ENCODE measurements at regions not wholly inside any gene's neighbourhood (a gene's known extent, or its start where the extent isn't known, plus 50 kb on each side); places are given as distances from the start of the nearest gene placed in this dataset.

- ATAC-seq (ENCODE audit: low read depth) (no peak), DNase-seq (ENCODE audit: low spot score) (peak; percentile 7)
- Histone ChIP-seq H3K9me3 (ENCODE audit: severe bottlenecking) (no peaks in the 10 kb centered on the region), H3K4me1 (ENCODE audit: insufficient read depth, poor library complexity, severe bottlenecking) (no peaks in the 10 kb centered on the region), H3K4me3 (ENCODE audit: severe bottlenecking) (no peak overlapping the region), H3K27ac (ENCODE audit: poor library complexity, severe bottlenecking) (no peak overlapping the region), H3K27me3 (ENCODE audit: insufficient read depth, poor library complexity, severe bottlenecking) (peaks cover 7% of the 10 kb centered on the region), H3K36me3 (ENCODE audit: low read depth) (no peaks in the 10 kb centered on the region)
- TF ChIP-seq, protein P1, sequence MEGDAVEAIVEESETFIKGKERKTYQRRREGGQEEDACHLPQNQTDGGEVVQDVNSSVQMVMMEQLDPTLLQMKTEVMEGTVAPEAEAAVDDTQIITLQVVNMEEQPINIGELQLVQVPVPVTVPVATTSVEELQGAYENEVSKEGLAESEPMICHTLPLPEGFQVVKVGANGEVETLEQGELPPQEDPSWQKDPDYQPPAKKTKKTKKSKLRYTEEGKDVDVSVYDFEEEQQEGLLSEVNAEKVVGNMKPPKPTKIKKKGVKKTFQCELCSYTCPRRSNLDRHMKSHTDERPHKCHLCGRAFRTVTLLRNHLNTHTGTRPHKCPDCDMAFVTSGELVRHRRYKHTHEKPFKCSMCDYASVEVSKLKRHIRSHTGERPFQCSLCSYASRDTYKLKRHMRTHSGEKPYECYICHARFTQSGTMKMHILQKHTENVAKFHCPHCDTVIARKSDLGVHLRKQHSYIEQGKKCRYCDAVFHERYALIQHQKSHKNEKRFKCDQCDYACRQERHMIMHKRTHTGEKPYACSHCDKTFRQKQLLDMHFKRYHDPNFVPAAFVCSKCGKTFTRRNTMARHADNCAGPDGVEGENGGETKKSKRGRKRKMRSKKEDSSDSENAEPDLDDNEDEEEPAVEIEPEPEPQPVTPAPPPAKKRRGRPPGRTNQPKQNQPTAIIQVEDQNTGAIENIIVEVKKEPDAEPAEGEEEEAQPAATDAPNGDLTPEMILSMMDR (IDR thresholded peaks at IDR 0.05; ENCODE audit: poor library complexity, severe bottlenecking): no peak
Observed at GRCh38 chr17:77753246-77753645, 205.3 kb upstream of the TNRC6C start.

DNA sequence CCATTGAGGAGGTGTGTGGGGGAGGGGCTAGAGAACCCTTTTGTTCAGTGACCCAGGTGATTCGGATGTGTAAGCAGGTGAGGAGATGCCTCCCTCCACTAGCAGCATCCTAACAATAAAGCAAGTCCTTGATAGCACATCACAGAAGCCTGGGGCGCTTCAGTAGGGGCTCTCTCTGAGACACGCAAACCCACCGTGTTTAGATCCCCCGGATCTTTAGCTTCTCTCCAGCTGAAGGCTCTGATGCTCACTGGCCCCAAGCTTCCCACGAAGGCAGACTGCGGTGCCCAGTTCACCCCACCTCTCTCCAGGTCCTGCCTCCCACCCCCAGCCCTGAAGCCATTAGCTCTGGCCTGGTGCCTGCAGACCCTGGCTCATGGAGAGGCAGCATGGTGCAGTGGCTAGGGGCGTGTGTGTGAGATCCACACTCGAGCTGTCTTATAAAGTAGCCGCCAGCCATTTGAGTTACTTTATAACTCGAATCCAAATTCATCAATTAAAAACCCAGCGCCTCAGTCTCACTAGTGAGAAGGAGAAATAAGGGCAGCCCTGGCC, 204.7 kb upstream of the TNRC6C start:
- Histone ChIP-seq H3K4me1 (ENCODE audit: insufficient read depth, poor library complexity, severe bottlenecking) (no peaks in the 10 kb centered on the region), H3K36me3 (ENCODE audit: low read depth) (no peaks in the 10 kb centered on the region), H3K4me3 (ENCODE audit: severe bottlenecking) (no peak overlapping the region), H3K27ac (ENCODE audit: poor library complexity, severe bottlenecking) (no peak overlapping the region), H3K27me3 (ENCODE audit: insufficient read depth, poor library complexity, severe bottlenecking) (peaks cover 7% of the 10 kb centered on the region), H3K9me3 (ENCODE audit: severe bottlenecking) (no peaks in the 10 kb centered on the region)
- ATAC-seq (ENCODE audit: low read depth): no peak
- TF ChIP-seq, protein P1 (IDR thresholded peaks at IDR 0.05; ENCODE audit: poor library complexity, severe bottlenecking): no peak
- DNase-seq (ENCODE audit: low spot score): peak; percentile 38

DNA sequence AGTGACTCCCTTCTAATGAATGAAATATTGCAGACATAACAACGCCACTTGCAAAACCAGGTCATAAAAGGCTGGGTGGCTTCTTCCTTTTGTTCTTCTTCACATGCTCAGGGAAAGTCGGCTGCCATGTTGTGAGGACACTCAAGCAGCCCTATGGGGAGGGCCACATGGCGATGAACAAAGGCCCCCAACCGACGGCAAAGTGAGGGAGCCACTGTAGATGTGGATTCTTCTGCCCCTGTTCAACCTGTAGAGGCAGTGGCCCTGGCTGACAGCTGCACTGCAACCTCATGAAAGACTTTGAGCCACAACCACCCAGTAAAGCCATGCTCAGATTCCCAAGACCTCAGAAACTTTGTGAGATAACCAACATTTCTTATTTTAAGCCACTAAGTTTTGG, 203.5 kb upstream of the TNRC6C start:
- H3K27me3 ChIP-seq (ENCODE audit: insufficient read depth, poor library complexity, severe bottlenecking): peaks cover 7% of the 10 kb centered on the region
- no peak for ATAC-seq (ENCODE audit: low read depth)
- H3K9me3 ChIP-seq (ENCODE audit: severe bottlenecking): no peaks in the 10 kb centered on the region
- no peaks in the 10 kb centered on the region for H3K36me3 ChIP-seq (ENCODE audit: low read depth)
- H3K4me3 ChIP-seq (ENCODE audit: severe bottlenecking): no peak overlapping the region
- no peaks in the 10 kb centered on the region for H3K4me1 ChIP-seq (ENCODE audit: insufficient read depth, poor library complexity, severe bottlenecking)
- peak; percentile 28 for DNase-seq (ENCODE audit: low spot score)
- H3K27ac ChIP-seq (ENCODE audit: poor library complexity, severe bottlenecking): no peak overlapping the region
- TF ChIP-seq, protein P1 (IDR thresholded peaks at IDR 0.05; ENCODE audit: poor library complexity, severe bottlenecking): no peak

- no peaks in the 10 kb centered on the region for H3K9me3 ChIP-seq (ENCODE audit: severe bottlenecking)
- H3K27me3 ChIP-seq (ENCODE audit: insufficient read depth, poor library complexity, severe bottlenecking): peaks cover 7% of the 10 kb centered on the region
- H3K27ac ChIP-seq (ENCODE audit: poor library complexity, severe bottlenecking): no peak overlapping the region
- DNase-seq (ENCODE audit: low spot score) (peak; percentile 38), ATAC-seq (ENCODE audit: low read depth) (no peak)
- TF ChIP-seq, protein P1 (IDR thresholded peaks at IDR 0.05; ENCODE audit: poor library complexity, severe bottlenecking): no peak
- no peaks in the 10 kb centered on the region for H3K36me3 ChIP-seq (ENCODE audit: low read depth)
- H3K4me3 ChIP-seq (ENCODE audit: severe bottlenecking): no peak overlapping the region
- H3K4me1 ChIP-seq (ENCODE audit: insufficient read depth, poor library complexity, severe bottlenecking): no peaks in the 10 kb centered on the region
Observed at GRCh38 chr17:77755410-77755963, 203.0 kb upstream of the TNRC6C start.

DNA sequence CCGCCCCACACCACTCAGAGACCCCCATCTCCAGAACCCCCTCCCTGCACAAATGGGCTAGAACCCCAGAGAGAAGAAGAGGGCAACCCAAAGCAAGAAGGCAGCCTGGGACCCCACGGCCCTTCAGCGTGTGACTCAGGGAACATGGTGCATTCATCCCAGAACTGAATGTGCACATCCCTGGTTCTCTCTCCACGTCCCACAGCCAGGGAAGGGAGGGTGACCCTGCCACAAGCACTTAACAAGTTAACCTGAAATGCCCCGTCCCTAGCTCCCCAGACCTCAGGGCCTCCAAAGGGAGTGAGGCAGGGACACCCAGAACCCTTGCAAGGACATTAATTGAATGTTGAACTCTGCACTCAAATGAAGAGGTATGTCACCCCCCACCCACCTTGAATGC, 202.5 kb upstream of the TNRC6C start:
- DNase-seq (ENCODE audit: low spot score) (peak; percentile 40), ATAC-seq (ENCODE audit: low read depth) (no peak)
- Histone ChIP-seq H3K27me3 (ENCODE audit: insufficient read depth, poor library complexity, severe bottlenecking) (peaks cover 7% of the 10 kb centered on the region), H3K27ac (ENCODE audit: poor library complexity, severe bottlenecking) (no peak overlapping the region), H3K36me3 (ENCODE audit: low read depth) (no peaks in the 10 kb centered on the region), H3K4me1 (ENCODE audit: insufficient read depth, poor library complexity, severe bottlenecking) (no peaks in the 10 kb centered on the region), H3K4me3 (ENCODE audit: severe bottlenecking) (no peak overlapping the region), H3K9me3 (ENCODE audit: severe bottlenecking) (no peaks in the 10 kb centered on the region)
- TF ChIP-seq, protein P1 (IDR thresholded peaks at IDR 0.05; ENCODE audit: poor library complexity, severe bottlenecking): no peak

Measured in RWPE2 (cell line).